Endothelial cell of umbilical vein (primary cell): ENCODE measurements at regions not wholly inside any gene's neighbourhood (a gene's known extent, or its start where the extent isn't known, plus 50 kb on each side); places are given as distances from the start of the nearest gene placed in this dataset.

Source experiments
- BruUV-seq: library from RNA; stranded (reverse); fragments of 400-500 nt; replicated peaks from 2 replicates; lab custom pipeline; 2021; lab: Mats Ljungman, UMichigan
- CTCF ChIA-PET: fragments of 300-600, 350-600 bp; sonication (Branson Sonifier 250); formaldehyde crosslinking; loops from one replicate; lab custom pipeline; 2021; ENCODE audit warnings: antibody characterized with exemption, inconsistent platforms; lab: Charles Lee
- POLR2A ChIA-PET: fragments of 300-600, 350-600 bp; sonication (Branson Sonifier 250); formaldehyde crosslinking; loops from one replicate; lab custom pipeline; 2021; ENCODE audit warnings: antibody characterized with exemption, inconsistent platforms; lab: Charles Lee
- DNase-seq: peaks from one replicate; pipeline ENCODE4 v3.0.0-alpha.2; 2011; ENCODE audit warnings: low read depth, low spot score
- FAIRE-seq: peaks from 2 replicates; lab custom pipeline; 2011; peaks lifted over from hg19 to GRCh38; lab: Jason Lieb, UNC
- H2AFZ ChIP-seq: 2 replicates; pipeline ENCODE4 v1.6.0; 2012; ENCODE audit warnings: low read depth, low read length, control low read depth, inconsistent platforms
- H3K27ac ChIP-seq: 2 replicates; pipeline ENCODE4 v1.5.1; 2011; ENCODE audit warnings: low read depth, mild to moderate bottlenecking, control low read depth, low read length, moderate library complexity; ENCODE audit not compliant: insufficient read depth
- H3K27me3 ChIP-seq, 2 experiments: 2 replicates each; pipeline versions ENCODE4 v1.6.0 to v1.6.1; 2011; ENCODE audit warnings: low read length in 2 of 2, mixed read lengths in 1 of 2; ENCODE audit not compliant: control insufficient read depth in 2 of 2, insufficient read depth in 2 of 2
- H3K36me3 ChIP-seq, 2 experiments: 2 replicates in 1 of 2; 3 replicates in 1 of 2; pipeline ENCODE4 v1.5.1; 2011; ENCODE audit warnings: low read length in 2 of 2, mild to moderate bottlenecking in 1 of 2, moderate library complexity in 1 of 2; ENCODE audit not compliant: control insufficient read depth in 2 of 2, insufficient read depth in 2 of 2; ENCODE audit errors: extremely low read depth in 1 of 2
- H3K4me1 ChIP-seq: 3 replicates; pipeline ENCODE4 v1.5.1; 2011; ENCODE audit warnings: mild to moderate bottlenecking, low read length; ENCODE audit not compliant: control insufficient read depth, insufficient read depth; ENCODE audit errors: extremely low read depth
- H3K4me2 ChIP-seq: 2 replicates; pipeline ENCODE4 v1.6.1; 2011; ENCODE audit warnings: low read length, control low read depth, mixed read lengths; ENCODE audit not compliant: insufficient read depth
- H3K4me3 ChIP-seq, 3 experiments: fragments of 200-600 bp in 1 of 3; sonication (generic), shearing (Covaris generic) in 1 of 3; replicated peaks in 1 of 3; 2 replicates each; pipeline ENCODE4 v1.5.1; 2011 to 2016; ENCODE audit warnings: control low read depth in 3 of 3, low read length in 3 of 3, mild to moderate bottlenecking in 2 of 3, inconsistent platforms in 1 of 3, low read depth in 1 of 3, moderate library complexity in 1 of 3; ENCODE audit not compliant: insufficient read depth in 1 of 3
- H3K79me2 ChIP-seq: 2 replicates; pipeline ENCODE4 v1.6.0; 2012; ENCODE audit warnings: low read length, inconsistent platforms; ENCODE audit not compliant: control insufficient read depth, insufficient read depth
- H3K9ac ChIP-seq: replicated peaks from 2 replicates; pipeline ENCODE3; 2011; ENCODE audit warnings: low read length, control low read depth; ENCODE audit not compliant: insufficient read depth; ENCODE audit errors: extremely low read depth
- H3K9me1 ChIP-seq: replicated peaks from 3 replicates; pipeline ENCODE4 v1.6.0; 2011; ENCODE audit warnings: mild to moderate bottlenecking, low read length; ENCODE audit not compliant: control insufficient read depth, insufficient read depth; ENCODE audit errors: extremely low read depth
- H3K9me3 ChIP-seq: replicated peaks from 2 replicates; pipeline ENCODE4 v1.5.1; 2012; ENCODE audit warnings: low read length, inconsistent platforms; ENCODE audit not compliant: control insufficient read depth, insufficient read depth
- H4K20me1 ChIP-seq: replicated peaks from 2 replicates; pipeline ENCODE3; 2011; ENCODE audit warnings: mild to moderate bottlenecking, low read length; ENCODE audit not compliant: control insufficient read depth, insufficient read depth; ENCODE audit errors: extremely low read depth
- EZH2 ChIP-seq: IDR thresholded peaks from 2 replicates; pipeline ENCODE4 v1.6.1; 2012; ENCODE audit warnings: borderline replicate concordance, low read depth, mild to moderate bottlenecking, moderate library complexity, low read length, inconsistent platforms; ENCODE audit not compliant: severe bottlenecking
- FOS ChIP-seq: IDR thresholded peaks from 2 replicates; pipeline ENCODE4 v1.6.1; 2011; ENCODE audit warnings: mild to moderate bottlenecking, low read length, moderate library complexity, borderline replicate concordance; ENCODE audit not compliant: insufficient read depth
- GATA2 ChIP-seq: IDR thresholded peaks from 2 replicates; pipeline ENCODE4 v1.7.0; 2011; ENCODE audit warnings: low read depth, mild to moderate bottlenecking, moderate library complexity, mixed read lengths, low read length; ENCODE audit not compliant: insufficient read length, insufficient read depth
- JUN ChIP-seq: IDR thresholded peaks from 2 replicates; pipeline ENCODE4 v1.6.1; 2011; ENCODE audit warnings: borderline replicate concordance, low read depth; ENCODE audit not compliant: insufficient read length, insufficient read depth
- MYC ChIP-seq: IDR thresholded peaks from one replicate; pipeline ENCODE4 v1.6.1; 2011; ENCODE audit warnings: mild to moderate bottlenecking, low read depth, low read length
- POLR2AphosphoS5 ChIP-seq: IDR thresholded peaks from 2 replicates; pipeline ENCODE4 v1.6.1; 2012; ENCODE audit warnings: low read depth, mild to moderate bottlenecking, control low read depth, low read length, moderate library complexity; ENCODE audit not compliant: insufficient read depth
- dilution Hi-C: fragments of 300-500 bp; cut with MboI; formaldehyde crosslinking; loops from one replicate; pipeline ENCODE4 v1.15.0; 2019; ENCODE audit warnings: low sequenced_read_pairs; ENCODE audit not compliant: extremely low pct_ligation_motif_present
- intact Hi-C: fragments of 100-400 bp; cut with micrococcal nuclease; formaldehyde crosslinking; loops from one replicate; pipeline ENCODE4 v1.10.0; 2022
- TF ChIP-seq, protein P1 (sequence below), 2 donors: IDR thresholded peaks; 1 replicate in 1 of 2; 2 replicates in 1 of 2; pipeline ENCODE4 v1.5.1; 2011; ENCODE audit warnings: low read length in 2 of 2, mild to moderate bottlenecking in 2 of 2, moderate library complexity in 2 of 2, control low read depth in 1 of 2, inconsistent platforms in 1 of 2, low read depth in 1 of 2; ENCODE audit not compliant: insufficient read depth in 1 of 2; ENCODE audit errors: extremely low read depth in 1 of 2

- no peaks in the 10 kb centered on the region for H3K27me3 ChIP-seq
- BruUV-seq: no TSS peak
- intact Hi-C loops: no loop called here
- ChIA-PET POLR2A (no interaction called here), CTCF (no interaction called here)
- no peaks in the 10 kb centered on the region for H4K20me1 ChIP-seq
- no peaks in the 10 kb centered on the region for H3K36me3 ChIP-seq
- H3K4me2 ChIP-seq: no peak overlapping the region
- no peaks in the 10 kb centered on the region for H3K9me3 ChIP-seq
- dilution Hi-C loops: no loop called here
- no peak overlapping the region for H3K27ac ChIP-seq
- no peak overlapping the region for H2AFZ ChIP-seq
- H3K4me1 ChIP-seq: no peaks in the 10 kb centered on the region
- DNase-seq: no peak
- no peaks in the 10 kb centered on the region for H3K9me1 ChIP-seq
- TF ChIP-seq FOS (no peak), MYC (no peak), POLR2AphosphoS5 (no peak), EZH2 (no peak), GATA2 (no peak), JUN (no peak)
- TF ChIP-seq, protein P1, sequence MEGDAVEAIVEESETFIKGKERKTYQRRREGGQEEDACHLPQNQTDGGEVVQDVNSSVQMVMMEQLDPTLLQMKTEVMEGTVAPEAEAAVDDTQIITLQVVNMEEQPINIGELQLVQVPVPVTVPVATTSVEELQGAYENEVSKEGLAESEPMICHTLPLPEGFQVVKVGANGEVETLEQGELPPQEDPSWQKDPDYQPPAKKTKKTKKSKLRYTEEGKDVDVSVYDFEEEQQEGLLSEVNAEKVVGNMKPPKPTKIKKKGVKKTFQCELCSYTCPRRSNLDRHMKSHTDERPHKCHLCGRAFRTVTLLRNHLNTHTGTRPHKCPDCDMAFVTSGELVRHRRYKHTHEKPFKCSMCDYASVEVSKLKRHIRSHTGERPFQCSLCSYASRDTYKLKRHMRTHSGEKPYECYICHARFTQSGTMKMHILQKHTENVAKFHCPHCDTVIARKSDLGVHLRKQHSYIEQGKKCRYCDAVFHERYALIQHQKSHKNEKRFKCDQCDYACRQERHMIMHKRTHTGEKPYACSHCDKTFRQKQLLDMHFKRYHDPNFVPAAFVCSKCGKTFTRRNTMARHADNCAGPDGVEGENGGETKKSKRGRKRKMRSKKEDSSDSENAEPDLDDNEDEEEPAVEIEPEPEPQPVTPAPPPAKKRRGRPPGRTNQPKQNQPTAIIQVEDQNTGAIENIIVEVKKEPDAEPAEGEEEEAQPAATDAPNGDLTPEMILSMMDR (IDR thresholded peaks at IDR 0.05; ENCODE audit: extremely low read depth in 1 of 2, insufficient read depth in 1 of 2, low read depth in 1 of 2, low read length in 2 of 2): no peak
- H3K79me2 ChIP-seq: no peaks in the 10 kb centered on the region
- H3K9ac ChIP-seq: no peak overlapping the region
- FAIRE-seq: no peak
- H3K4me3 ChIP-seq: no peak overlapping the region
These were observed 502.7 kb downstream of the RNF144A start for GRCh38 chr2:7419814-7420311.
